Smooth muscle cell (in vitro differentiated cells): ENCODE measurements at regions not wholly inside any gene's neighbourhood (a gene's known extent, or its start where the extent isn't known, plus 50 kb on each side); places are given as distances from the start of the nearest gene placed in this dataset.

Experiments
- DNase-seq: peaks from one replicate; lab custom pipeline; 2025; ENCODE audit not compliant: unreplicated experiment; lab: John Stamatoyannopoulos, UW
- H2AFZ ChIP-seq: fragments of 200-600 bp; sonication (generic); 2 replicates; pipeline ENCODE4 v1.6.0; 2016; ENCODE audit warnings: antibody characterized with exemption, low read depth, mild to moderate bottlenecking
- H3F3A ChIP-seq: fragments of 200-600 bp; sonication (generic); 2 replicates; pipeline ENCODE4 v1.6.0; 2017; ENCODE audit warnings: antibody characterized with exemption, low read depth
- H3K27ac ChIP-seq: fragments of 200-600 bp; sonication (generic); 2 replicates; pipeline ENCODE4 v1.5.1; 2016; ENCODE audit warnings: low read depth, mild to moderate bottlenecking
- H3K27me3 ChIP-seq: fragments of 200-600 bp; sonication (generic); 2 replicates; pipeline ENCODE4 v1.6.1; 2016; ENCODE audit warnings: low read depth, mild to moderate bottlenecking
- H3K36me3 ChIP-seq: fragments of 200-600 bp; sonication (generic); 2 replicates; pipeline ENCODE4 v1.5.1; 2016; ENCODE audit warnings: low read depth
- H3K4me1 ChIP-seq: fragments of 200-600 bp; sonication (generic); 2 replicates; pipeline ENCODE4 v1.5.1; 2016; ENCODE audit warnings: low read depth
- H3K4me2 ChIP-seq: fragments of 200-600 bp; sonication (generic); 2 replicates; pipeline ENCODE4 v1.6.0; 2016; ENCODE audit warnings: mild to moderate bottlenecking
- H3K4me3 ChIP-seq: fragments of 200-600 bp; sonication (generic); 2 replicates; pipeline ENCODE4 v1.5.1; 2016; ENCODE audit warnings: mild to moderate bottlenecking
- H3K79me2 ChIP-seq: fragments of 200-600 bp; sonication (generic); 2 replicates; pipeline ENCODE4 v1.6.0; 2016; ENCODE audit warnings: low read depth, mild to moderate bottlenecking
- H3K9ac ChIP-seq: fragments of 200-600 bp; sonication (generic); 2 replicates; pipeline ENCODE4 v1.6.0; 2016; ENCODE audit warnings: low read depth
- H3K9me3 ChIP-seq: fragments of 200-600 bp; sonication (generic); replicated peaks from 2 replicates; pipeline ENCODE4 v1.5.1; 2016; ENCODE audit warnings: low read depth
- H4K20me1 ChIP-seq: fragments of 200-600 bp; sonication (generic); 2 replicates; pipeline ENCODE4 v1.6.0; 2016; ENCODE audit warnings: low read depth
- CTCF ChIP-seq: fragments of 200-600 bp; sonication (generic); IDR thresholded peaks from 2 replicates; pipeline ENCODE4 v1.5.1; 2017; ENCODE audit warnings: borderline replicate concordance, mild to moderate bottlenecking, antibody characterized with exemption; ENCODE audit not compliant: insufficient read depth, poor library complexity, severe bottlenecking
- WGBS: methylation state at CpG from one replicate; pipeline ENCODE4 v1.1.7; 2016; ENCODE audit warnings: low lambda C conversion rate; 5-methylcytosine and 5-hydroxymethylcytosine counted together

DNA sequence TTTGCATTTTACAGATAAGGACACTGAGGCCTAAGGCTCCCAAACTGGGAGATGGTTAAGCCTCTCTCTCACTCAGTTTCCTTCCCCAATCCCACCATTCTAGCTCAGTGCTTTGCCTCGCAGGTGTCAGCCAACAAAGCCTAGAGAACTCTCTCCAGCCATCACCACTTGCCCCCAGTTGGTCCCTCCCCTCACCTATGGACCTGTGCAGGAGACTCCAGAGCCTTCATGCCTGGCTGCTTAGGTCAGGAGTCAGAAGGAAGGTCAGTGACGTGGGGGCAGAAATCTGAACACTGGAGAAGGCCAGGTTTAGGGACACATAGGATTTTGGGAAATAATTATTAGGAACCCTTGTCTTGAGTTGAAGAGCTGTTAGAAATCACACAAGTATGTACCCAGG lies 295.3 kb downstream of the PTPRU start:
- Histone ChIP-seq H3K79me2 (no peaks in the 10 kb centered on the region), H3K4me1 (peaks cover 7% of the 10 kb centered on the region)

DNA sequence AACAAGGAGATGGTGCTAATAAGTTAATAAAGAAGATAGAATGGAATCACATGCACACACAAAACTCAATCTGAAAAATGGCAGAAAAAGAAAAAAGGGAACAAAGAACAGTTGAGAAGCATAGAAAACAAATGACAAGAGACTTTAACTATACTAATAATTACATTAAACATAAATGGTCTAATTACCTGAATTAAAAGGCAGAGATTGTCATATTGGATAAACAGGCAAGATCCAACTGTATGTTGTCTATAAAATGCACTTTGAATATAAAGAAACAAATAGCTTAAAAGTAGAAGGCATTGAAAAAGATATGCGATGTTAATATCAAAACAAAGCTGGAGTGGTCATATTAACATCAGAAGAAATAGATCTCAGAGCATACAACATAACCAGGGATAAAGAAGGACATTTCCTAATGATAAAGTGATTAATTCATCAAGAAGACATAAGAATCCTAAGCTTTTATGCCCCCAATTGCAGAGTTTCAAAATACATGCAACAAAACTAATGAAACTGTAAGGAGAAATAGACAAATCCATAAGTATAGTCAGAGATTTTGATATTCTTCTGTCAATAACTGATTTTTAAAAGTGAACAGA lies 293.5 kb downstream of the PTPRU start:
- no peaks in the 10 kb centered on the region for H3K36me3 ChIP-seq
- TF ChIP-seq CTCF: no peak
- no peak overlapping the region for H3K4me2 ChIP-seq
- peaks cover 4% of the 10 kb centered on the region for H3K9me3 ChIP-seq
- no peaks in the 10 kb centered on the region for H3F3A ChIP-seq
- H3K79me2 ChIP-seq: no peaks in the 10 kb centered on the region
- peaks cover 7% of the 10 kb centered on the region for H3K4me1 ChIP-seq
- no peak overlapping the region for H3K9ac ChIP-seq
- H3K27me3 ChIP-seq: peaks cover 7% of the 10 kb centered on the region
- no peaks in the 10 kb centered on the region for H4K20me1 ChIP-seq
- H3K27ac ChIP-seq: no peak overlapping the region
- no peak overlapping the region for H3K4me3 ChIP-seq
- H2AFZ ChIP-seq: no peak overlapping the region
- no peak for DNase-seq
- WGBS: 80% methylated on average over 1 of the region's 1 CpG

More for the DNA sequence above, 295.3 kb downstream of the PTPRU start:
- no peak for DNase-seq
- peaks cover 4% of the 10 kb centered on the region for H3K9me3 ChIP-seq
- WGBS: 86% methylated on average over 2 of the region's 2 CpGs
- H3F3A ChIP-seq: no peaks in the 10 kb centered on the region
- no peak overlapping the region for H3K9ac ChIP-seq
- TF ChIP-seq CTCF: no peak
- H3K27me3 ChIP-seq: peaks cover 6% of the 10 kb centered on the region
- no peak overlapping the region for H3K4me3 ChIP-seq
- no peak overlapping the region for H3K27ac ChIP-seq
- H3K36me3 ChIP-seq: no peaks in the 10 kb centered on the region
- H4K20me1 ChIP-seq: no peaks in the 10 kb centered on the region
- no peak overlapping the region for H2AFZ ChIP-seq
- H3K4me2 ChIP-seq: no peak overlapping the region

- no peak for TF ChIP-seq CTCF
- Histone ChIP-seq H3K4me1 (peaks cover 14% of the 10 kb centered on the region), H4K20me1 (no peaks in the 10 kb centered on the region), H3K27ac (no peak overlapping the region), H2AFZ (no peak overlapping the region), H3K4me3 (no peak overlapping the region), H3K27me3 (peaks cover 7% of the 10 kb centered on the region), H3K79me2 (no peaks in the 10 kb centered on the region), H3K4me2 (no peak overlapping the region), H3K9me3 (peaks cover 4% of the 10 kb centered on the region), H3F3A (no peaks in the 10 kb centered on the region), H3K9ac (no peak overlapping the region), H3K36me3 (no peaks in the 10 kb centered on the region)
- 91% methylated on average over 8 of the region's 8 CpGs for WGBS
- no peak for DNase-seq
Measured at GRCh38 chr1:29527314-29528004, 291.1 kb downstream of the PTPRU start.

- H3K9ac ChIP-seq: no peak overlapping the region
- H3K9me3 ChIP-seq: peaks cover 4% of the 10 kb centered on the region
- no peaks in the 10 kb centered on the region for H4K20me1 ChIP-seq
- no peaks in the 10 kb centered on the region for H3K36me3 ChIP-seq
- H3K79me2 ChIP-seq: no peaks in the 10 kb centered on the region
- H3K4me1 ChIP-seq: peaks cover 14% of the 10 kb centered on the region
- H3K27ac ChIP-seq: no peak overlapping the region
- no peak overlapping the region for H2AFZ ChIP-seq
- no peak for DNase-seq
- 86% methylated on average over 7 of the region's 7 CpGs for WGBS
- peaks cover 7% of the 10 kb centered on the region for H3K27me3 ChIP-seq
- H3K4me3 ChIP-seq: no peak overlapping the region
- no peak for TF ChIP-seq CTCF
- no peak overlapping the region for H3K4me2 ChIP-seq
- no peaks in the 10 kb centered on the region for H3F3A ChIP-seq
Measured at GRCh38 chr1:29525941-29526340, 289.6 kb downstream of the PTPRU start.
